Neural cell (in vitro differentiated cells): ENCODE measurements at regions not wholly inside any gene's neighbourhood (a gene's known extent, or its start where the extent isn't known, plus 50 kb on each side); places are given as distances from the start of the nearest gene placed in this dataset.

Experiments used
- H2AFZ ChIP-seq: fragments of 200-600, 300-800 bp; sonication (generic), shearing (Covaris generic); 2 replicates; pipeline ENCODE4 v1.6.0; 2014; ENCODE audit warnings: low read depth, mild to moderate bottlenecking, antibody characterized with exemption, low read length, moderate library complexity
- H3F3A ChIP-seq: fragments of 200-600 bp; shearing (Covaris generic); 2 replicates; pipeline ENCODE4 v1.6.1; 2016; ENCODE audit warnings: mild to moderate bottlenecking, moderate library complexity, mixed read lengths, antibody characterized with exemption, low read length; ENCODE audit not compliant: insufficient read depth, poor library complexity, severe bottlenecking
- H3K27ac ChIP-seq: fragments of 200-600, 300-800 bp; sonication (generic), shearing (Covaris generic); 2 replicates; pipeline ENCODE4 v1.5.1; 2014; ENCODE audit warnings: mild to moderate bottlenecking, low read length, moderate library complexity
- H3K27me3 ChIP-seq: fragments of 300-800, 200-600 bp; sonication (generic), shearing (Covaris generic); 2 replicates; pipeline ENCODE4 v1.6.0; 2014; ENCODE audit warnings: mild to moderate bottlenecking, low read depth, low read length, moderate library complexity; ENCODE audit not compliant: insufficient read depth
- H3K36me3 ChIP-seq: fragments of 300-800, 200-600 bp; sonication (generic), shearing (Covaris generic); 2 replicates; pipeline ENCODE4 v1.5.1; 2014; ENCODE audit warnings: mild to moderate bottlenecking, antibody characterized with exemption, low read length, moderate library complexity; ENCODE audit not compliant: insufficient read depth
- H3K4me2 ChIP-seq: fragments of 300-800, 200-600 bp; sonication (generic), shearing (Covaris generic); 2 replicates; pipeline ENCODE4 v1.6.0; 2014; ENCODE audit warnings: mild to moderate bottlenecking, low read length
- H3K4me3 ChIP-seq: fragments of 300-800, 200-600 bp; sonication (generic), shearing (Covaris generic); 2 replicates; pipeline ENCODE4 v1.5.1; 2014; ENCODE audit warnings: mild to moderate bottlenecking, low read length, moderate library complexity
- H3K79me2 ChIP-seq: fragments of 200-600 bp; shearing (Covaris generic); replicated peaks from 2 replicates; pipeline ENCODE4 v1.6.0; 2014; ENCODE audit warnings: mild to moderate bottlenecking, low read length, moderate library complexity; ENCODE audit not compliant: insufficient read depth
- H3K9ac ChIP-seq: fragments of 300-800, 200-600 bp; sonication (generic), shearing (Covaris generic); 2 replicates; pipeline ENCODE4 v1.6.1; 2016; ENCODE audit warnings: mild to moderate bottlenecking, low read length, mixed read lengths
- H3K9me2 ChIP-seq: fragments of 200-600 bp; shearing (Covaris generic); 2 replicates; pipeline ENCODE4 v1.6.1; 2016; ENCODE audit warnings: mild to moderate bottlenecking, low read length, mixed read lengths; ENCODE audit not compliant: insufficient read depth
- H3K9me3 ChIP-seq: fragments of 200-600, 300-800 bp; sonication (generic), shearing (Covaris generic); 2 replicates; pipeline ENCODE4 v1.6.1; 2016; ENCODE audit warnings: mild to moderate bottlenecking, mixed run types, low read length, moderate library complexity, mixed read lengths
- H4K20me1 ChIP-seq: fragments of 200-600 bp; shearing (Covaris generic); 2 replicates; pipeline ENCODE4 v1.6.1; 2016; ENCODE audit warnings: mild to moderate bottlenecking, mixed run types; ENCODE audit not compliant: insufficient read depth
- CTCF ChIP-seq: fragments of 450-650 bp; IDR thresholded peaks from 2 replicates; pipeline ENCODE4 v1.5.1; 2014; ENCODE audit warnings: antibody characterized with exemption, mild to moderate bottlenecking, moderate library complexity; ENCODE audit not compliant: poor library complexity, severe bottlenecking
- EP300 ChIP-seq: fragments of 450-650 bp; conservative IDR thresholded peaks from 2 replicates; pipeline ENCODE4 v1.6.1; 2014; ENCODE audit warnings: antibody characterized with exemption, mild to moderate bottlenecking, moderate library complexity; ENCODE audit not compliant: poor library complexity, severe bottlenecking
- EZH2 ChIP-seq: fragments of 200-600, 300-800 bp; shearing (Covaris generic), sonication (generic); IDR thresholded peaks from 2 replicates; pipeline ENCODE4 v1.6.1; 2014; ENCODE audit warnings: antibody characterized with exemption, low read length, borderline replicate concordance, mild to moderate bottlenecking; ENCODE audit not compliant: insufficient read depth, poor library complexity, severe bottlenecking
- MXI1 ChIP-seq: fragments of 450-650 bp; conservative IDR thresholded peaks from 2 replicates; pipeline ENCODE4 v1.6.1; 2014; ENCODE audit warnings: antibody characterized with exemption, mild to moderate bottlenecking; ENCODE audit not compliant: poor library complexity, severe bottlenecking
- POLR2AphosphoS5 ChIP-seq: IDR thresholded peaks from 2 replicates; pipeline ENCODE4 v1.6.1; 2012
- RAD21 ChIP-seq: fragments of 450-650 bp; conservative IDR thresholded peaks from 2 replicates; pipeline ENCODE4 v1.6.1; 2014; ENCODE audit warnings: antibody characterized with exemption, mild to moderate bottlenecking, moderate library complexity
- REST ChIP-seq: IDR thresholded peaks from 2 replicates; pipeline ENCODE4 v1.6.1; 2012; ENCODE audit warnings: borderline replicate concordance
- SMC3 ChIP-seq: fragments of 450-650 bp; conservative IDR thresholded peaks from 2 replicates; pipeline ENCODE4 v1.6.1; 2014; ENCODE audit warnings: antibody characterized with exemption, mild to moderate bottlenecking, moderate library complexity; ENCODE audit not compliant: poor library complexity
- TAF1 ChIP-seq: IDR thresholded peaks from 2 replicates; pipeline ENCODE4 v1.6.1; 2012; ENCODE audit warnings: low read depth

- Histone ChIP-seq H3K9me2 (no peaks in the 10 kb centered on the region), H3K9me3 (no peaks in the 10 kb centered on the region), H3K27ac (no peak overlapping the region), H3K4me2 (no peak overlapping the region), H2AFZ (no peak overlapping the region), H3K79me2 (no peaks in the 10 kb centered on the region), H4K20me1 (no peaks in the 10 kb centered on the region), H3F3A (no peaks in the 10 kb centered on the region), H3K27me3 (no peaks in the 10 kb centered on the region), H3K4me3 (no peak overlapping the region), H3K36me3 (no peaks in the 10 kb centered on the region), H3K9ac (no peak overlapping the region)
- TF ChIP-seq EP300 (no peak), REST (no peak), MXI1 (no peak), RAD21 (no peak), POLR2AphosphoS5 (no peak), CTCF (no peak), EZH2 (no peak), SMC3 (no peak), TAF1 (no peak)
Observed at GRCh38 chr1:157404063-157404501, 148.2 kb downstream of the FCRL5 start.

- H4K20me1 ChIP-seq, result no peaks in the 10 kb centered on the region
- no peak for TF ChIP-seq POLR2AphosphoS5
- TF ChIP-seq EZH2, result no peak
- no peak for TF ChIP-seq EP300
- no peak for TF ChIP-seq REST
- no peak for TF ChIP-seq TAF1
- TF ChIP-seq SMC3, result no peak
- TF ChIP-seq CTCF, result no peak
- no peak for TF ChIP-seq RAD21
- no peak for TF ChIP-seq MXI1
- no peaks in the 10 kb centered on the region for H3K27me3 ChIP-seq
- no peaks in the 10 kb centered on the region for H3K79me2 ChIP-seq
- no peak overlapping the region for H3K9ac ChIP-seq
- no peaks in the 10 kb centered on the region for H3K9me3 ChIP-seq
- no peak overlapping the region for H3K27ac ChIP-seq
- no peak overlapping the region for H3K4me3 ChIP-seq
- no peak overlapping the region for H2AFZ ChIP-seq
- no peaks in the 10 kb centered on the region for H3K36me3 ChIP-seq
- no peak overlapping the region for H3K4me2 ChIP-seq
- H3K9me2 ChIP-seq, result no peaks in the 10 kb centered on the region
- H3F3A ChIP-seq, result no peaks in the 10 kb centered on the region
Observed at GRCh38 chr1:157403608-157404007, 148.7 kb downstream of the FCRL5 start.
